Fibroblast of lung (primary cell): ENCODE measurements at regions not wholly inside any gene's neighbourhood (a gene's known extent, or its start where the extent isn't known, plus 50 kb on each side); places are given as distances from the start of the nearest gene placed in this dataset.

Source experiments
- EZH2 ChIP-seq: IDR thresholded peaks from 2 replicates; pipeline ENCODE4 v1.5.1; 2012; ENCODE audit warnings: low read length, control low read depth, mild to moderate bottlenecking; ENCODE audit errors: missing control alignments
- TF ChIP-seq, protein P1 (sequence below), 2 donors: IDR thresholded peaks in 1 of 2; conservative IDR thresholded peaks in 1 of 2; 1 replicate in 1 of 2; 2 replicates in 1 of 2; pipeline ENCODE4 v1.5.1; 2011 to 2012; ENCODE audit warnings: low read length in 2 of 2, control low read depth in 1 of 2, inconsistent platforms in 1 of 2, low read depth in 1 of 2, mild to moderate bottlenecking in 1 of 2

DNA sequence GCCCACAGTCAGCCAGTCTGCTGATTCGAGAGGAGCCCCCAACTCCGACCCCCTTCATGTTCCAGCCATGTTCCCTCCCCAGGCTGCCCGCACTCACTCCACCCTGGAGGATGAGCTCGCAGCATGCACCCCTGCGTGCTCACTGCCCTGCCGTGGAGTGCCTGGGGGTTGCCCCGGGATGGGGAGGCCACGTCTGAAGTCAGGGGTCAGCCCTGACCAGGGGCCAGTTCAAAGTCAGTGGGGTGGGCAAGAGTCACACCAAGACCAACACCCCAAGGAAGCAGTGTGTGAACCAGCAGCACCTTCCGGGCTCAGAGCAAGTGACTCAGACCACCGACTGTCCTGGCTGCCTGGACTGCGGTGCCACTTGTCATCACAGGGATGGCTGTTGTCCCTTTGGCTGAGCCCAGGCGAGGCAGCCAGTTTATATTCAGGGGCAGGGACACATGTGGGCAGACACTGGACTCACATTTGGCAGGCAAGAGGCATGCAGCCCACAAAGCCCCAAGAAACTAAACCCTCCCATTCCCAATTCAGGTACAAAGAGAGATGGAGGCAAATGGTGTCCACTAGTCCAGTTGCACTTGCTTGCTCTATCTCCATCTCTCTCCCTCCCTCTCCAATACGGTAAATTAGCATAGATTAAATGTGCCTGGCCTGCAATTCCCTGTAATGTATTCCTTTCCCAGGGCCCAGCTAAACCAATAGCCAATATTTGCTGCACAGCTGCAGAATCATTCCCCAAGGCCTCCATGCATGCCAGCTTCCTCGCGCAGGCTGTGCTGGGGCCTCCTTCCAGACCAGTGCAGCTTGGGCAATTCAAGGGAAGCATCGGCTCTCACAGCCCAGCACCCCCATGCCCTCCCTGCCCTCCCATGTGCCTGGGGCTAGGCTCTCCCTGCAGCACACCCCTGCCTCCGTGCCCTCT is 135.7 kb upstream of the IQSEC1 start:
- TF ChIP-seq, protein P1, sequence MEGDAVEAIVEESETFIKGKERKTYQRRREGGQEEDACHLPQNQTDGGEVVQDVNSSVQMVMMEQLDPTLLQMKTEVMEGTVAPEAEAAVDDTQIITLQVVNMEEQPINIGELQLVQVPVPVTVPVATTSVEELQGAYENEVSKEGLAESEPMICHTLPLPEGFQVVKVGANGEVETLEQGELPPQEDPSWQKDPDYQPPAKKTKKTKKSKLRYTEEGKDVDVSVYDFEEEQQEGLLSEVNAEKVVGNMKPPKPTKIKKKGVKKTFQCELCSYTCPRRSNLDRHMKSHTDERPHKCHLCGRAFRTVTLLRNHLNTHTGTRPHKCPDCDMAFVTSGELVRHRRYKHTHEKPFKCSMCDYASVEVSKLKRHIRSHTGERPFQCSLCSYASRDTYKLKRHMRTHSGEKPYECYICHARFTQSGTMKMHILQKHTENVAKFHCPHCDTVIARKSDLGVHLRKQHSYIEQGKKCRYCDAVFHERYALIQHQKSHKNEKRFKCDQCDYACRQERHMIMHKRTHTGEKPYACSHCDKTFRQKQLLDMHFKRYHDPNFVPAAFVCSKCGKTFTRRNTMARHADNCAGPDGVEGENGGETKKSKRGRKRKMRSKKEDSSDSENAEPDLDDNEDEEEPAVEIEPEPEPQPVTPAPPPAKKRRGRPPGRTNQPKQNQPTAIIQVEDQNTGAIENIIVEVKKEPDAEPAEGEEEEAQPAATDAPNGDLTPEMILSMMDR (conservative IDR thresholded peaks at IDR 0.05 in 1 of 2, IDR thresholded peaks at IDR 0.05 in 1 of 2; ENCODE audit: low read depth in 1 of 2, low read length in 2 of 2): no peak
- no peak for TF ChIP-seq EZH2
